BJ (cell line): ENCODE measurements at regions not wholly inside any gene's neighbourhood (a gene's known extent, or its start where the extent isn't known, plus 50 kb on each side); places are given as distances from the start of the nearest gene placed in this dataset.
A peak's percentile ranks its signal among the peaks of the same experiment; 100 is the strongest.

Source experiments
- CTCF ChIA-PET: fragments of 350-600 bp; formaldehyde crosslinking; extraction: SDS; loops from one replicate; lab custom pipeline; 2021; ENCODE audit warnings: antibody characterized with exemption, inconsistent platforms; lab: Yijun Ruan, JAX
- POLR2A ChIA-PET: fragments of 300-600 bp; sonication (Branson Sonifier 250); formaldehyde crosslinking; extraction: SDS; loops from one replicate; lab custom pipeline; 2021; ENCODE audit warnings: antibody characterized with exemption; lab: Charles Lee
- DNase-seq: peaks from one replicate; pipeline ENCODE4 v3.0.0-alpha.2; 2011; ENCODE audit warnings: low read depth
- H3K27me3 ChIP-seq: 2 replicates; pipeline ENCODE4 v1.6.0; 2011; ENCODE audit warnings: low read length; ENCODE audit not compliant: control insufficient read depth, insufficient read depth
- H3K36me3 ChIP-seq: 2 replicates; pipeline ENCODE4 v1.5.1; 2011; ENCODE audit warnings: low read length; ENCODE audit not compliant: control insufficient read depth, insufficient read depth
- H3K4me3 ChIP-seq: 2 replicates; pipeline ENCODE4 v1.5.1; 2011; ENCODE audit warnings: low read depth, mild to moderate bottlenecking, control low read depth, low read length
- TF ChIP-seq, protein P1 (sequence below): IDR thresholded peaks from 2 replicates; pipeline ENCODE4 v1.5.1; 2011; ENCODE audit warnings: low read depth, mild to moderate bottlenecking, control low read depth, inconsistent platforms, low read length, moderate library complexity; ENCODE audit not compliant: insufficient read depth

DNA sequence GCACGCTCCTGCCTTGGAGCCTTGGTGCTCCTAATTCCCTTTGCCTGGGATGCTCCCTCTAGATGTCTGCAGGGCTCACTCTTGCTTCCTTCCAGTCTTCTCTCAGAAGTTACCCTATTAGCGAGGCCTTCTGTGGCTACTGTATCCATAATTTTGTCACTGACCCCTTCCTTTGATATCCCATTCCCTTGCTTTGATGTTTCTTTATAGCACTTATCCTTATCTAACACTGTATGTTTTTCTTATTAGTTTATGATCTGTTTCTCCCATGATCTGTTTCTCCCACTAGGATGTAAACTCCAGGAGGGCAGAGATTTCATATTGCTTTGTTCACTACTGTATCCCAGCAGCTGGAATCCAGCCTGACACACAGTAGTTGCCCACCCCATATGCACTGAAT lies 263.4 kb downstream of the FOXD2 start:
- CTCF ChIA-PET = interaction anchor here (0.9 to 1.4 kb wide), 2 partner anchors 9 kb away, joined by 3 to 5 read pairs; no protein-coding TSS in a partner anchor
- POLR2A ChIA-PET = no interaction called here
- TF ChIP-seq, protein P1, sequence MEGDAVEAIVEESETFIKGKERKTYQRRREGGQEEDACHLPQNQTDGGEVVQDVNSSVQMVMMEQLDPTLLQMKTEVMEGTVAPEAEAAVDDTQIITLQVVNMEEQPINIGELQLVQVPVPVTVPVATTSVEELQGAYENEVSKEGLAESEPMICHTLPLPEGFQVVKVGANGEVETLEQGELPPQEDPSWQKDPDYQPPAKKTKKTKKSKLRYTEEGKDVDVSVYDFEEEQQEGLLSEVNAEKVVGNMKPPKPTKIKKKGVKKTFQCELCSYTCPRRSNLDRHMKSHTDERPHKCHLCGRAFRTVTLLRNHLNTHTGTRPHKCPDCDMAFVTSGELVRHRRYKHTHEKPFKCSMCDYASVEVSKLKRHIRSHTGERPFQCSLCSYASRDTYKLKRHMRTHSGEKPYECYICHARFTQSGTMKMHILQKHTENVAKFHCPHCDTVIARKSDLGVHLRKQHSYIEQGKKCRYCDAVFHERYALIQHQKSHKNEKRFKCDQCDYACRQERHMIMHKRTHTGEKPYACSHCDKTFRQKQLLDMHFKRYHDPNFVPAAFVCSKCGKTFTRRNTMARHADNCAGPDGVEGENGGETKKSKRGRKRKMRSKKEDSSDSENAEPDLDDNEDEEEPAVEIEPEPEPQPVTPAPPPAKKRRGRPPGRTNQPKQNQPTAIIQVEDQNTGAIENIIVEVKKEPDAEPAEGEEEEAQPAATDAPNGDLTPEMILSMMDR = no peak
- DNase-seq = no peak
- H3K36me3 ChIP-seq = no peaks in the 10 kb centered on the region
- H3K4me3 ChIP-seq = no peak overlapping the region
- peaks cover 3% of the 10 kb centered on the region for H3K27me3 ChIP-seq

DNA sequence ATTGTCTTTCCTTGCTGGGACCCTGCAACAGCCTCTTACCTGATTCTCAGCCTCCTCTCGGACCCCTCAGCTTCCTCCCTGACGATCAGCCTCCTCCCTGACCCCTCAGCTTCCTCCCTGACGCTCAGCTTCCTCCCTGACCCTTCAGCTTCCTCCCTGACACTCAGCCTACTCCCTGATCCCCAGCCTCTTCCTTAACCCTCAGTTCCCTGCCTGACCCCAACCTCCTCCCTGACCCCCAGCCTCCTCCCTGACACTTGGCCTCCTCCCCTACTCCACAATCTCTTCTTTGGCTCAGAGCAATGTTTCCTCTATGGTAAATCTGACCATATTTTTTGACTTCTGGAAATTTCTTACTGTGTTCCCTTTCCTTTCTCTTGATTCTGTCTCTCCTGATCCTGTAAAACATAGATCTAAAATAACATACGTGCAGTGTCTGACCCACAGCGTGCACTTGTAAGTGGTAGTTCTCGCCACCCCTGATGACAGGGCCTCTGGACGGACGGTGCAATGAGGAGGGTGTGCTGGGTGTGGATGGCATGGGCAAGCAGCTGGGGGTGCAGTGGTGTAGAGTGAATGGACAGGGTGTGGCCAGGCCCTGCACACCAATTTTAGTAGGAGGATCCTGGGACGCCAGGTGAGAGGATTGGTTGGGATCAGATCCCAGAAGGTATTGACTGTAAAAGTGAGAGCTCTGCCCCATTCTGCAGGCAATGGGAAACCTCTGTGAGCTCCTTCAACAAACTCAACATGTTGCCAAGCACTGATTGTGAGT lies 264.1 kb downstream of the FOXD2 start:
- ChIA-PET CTCF (interaction anchor here (1.4 kb wide), 1 partner anchor 8 kb away, joined by 5 read pairs; no protein-coding TSS in a partner anchor), POLR2A (no interaction called here)
- H3K4me3 ChIP-seq = no peak overlapping the region
- no peaks in the 10 kb centered on the region for H3K36me3 ChIP-seq
- H3K27me3 ChIP-seq = peaks cover 5% of the 10 kb centered on the region
- no peak for DNase-seq
- TF ChIP-seq, protein P1 = no peak

DNA sequence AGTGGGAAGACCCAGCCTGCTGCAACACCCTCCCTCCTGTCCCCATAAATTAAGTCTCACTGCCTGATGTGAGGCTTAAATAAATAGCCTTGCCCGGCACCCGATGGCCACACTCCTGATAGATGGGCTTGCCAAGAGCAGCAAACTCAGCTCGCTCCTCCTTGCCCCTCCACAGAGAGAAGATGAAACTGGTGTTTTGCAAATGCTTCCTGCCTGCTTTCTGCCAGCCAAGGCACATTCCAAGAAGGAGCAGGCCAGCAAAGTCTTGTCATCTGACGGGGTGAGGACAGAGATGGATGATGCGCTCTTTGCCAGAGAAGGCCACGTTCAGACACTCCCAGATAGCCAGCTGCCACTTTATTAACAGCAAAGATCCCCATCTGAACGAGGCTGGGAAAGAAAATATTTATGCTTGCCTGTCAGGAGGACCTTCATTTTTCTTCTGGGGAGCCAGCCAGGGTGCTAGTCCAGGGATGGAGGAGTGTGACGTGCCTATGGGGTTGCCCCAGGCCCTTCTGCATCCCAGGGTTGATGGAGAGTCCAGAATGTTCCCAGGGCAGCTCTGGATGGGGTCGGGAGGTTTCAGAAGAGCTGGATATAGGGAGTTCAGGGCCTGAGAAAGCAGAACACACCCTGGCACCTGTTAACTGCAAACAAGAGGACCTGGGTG lies 265.4 kb downstream of the FOXD2 start:
- Histone ChIP-seq H3K36me3 (no peaks in the 10 kb centered on the region), H3K27me3 (peaks cover 12% of the 10 kb centered on the region), H3K4me3 (no peak overlapping the region)
- TF ChIP-seq, protein P1 = no peak
- ChIA-PET POLR2A (no interaction called here), CTCF (interaction anchor here (0.6 to 16.3 kb wide), 6 partner anchors 14 to 315 kb away, joined by 3 to 167 read pairs (median 4); partner anchors contain the start of gene FOXD2)
- DNase-seq = no peak

DNA sequence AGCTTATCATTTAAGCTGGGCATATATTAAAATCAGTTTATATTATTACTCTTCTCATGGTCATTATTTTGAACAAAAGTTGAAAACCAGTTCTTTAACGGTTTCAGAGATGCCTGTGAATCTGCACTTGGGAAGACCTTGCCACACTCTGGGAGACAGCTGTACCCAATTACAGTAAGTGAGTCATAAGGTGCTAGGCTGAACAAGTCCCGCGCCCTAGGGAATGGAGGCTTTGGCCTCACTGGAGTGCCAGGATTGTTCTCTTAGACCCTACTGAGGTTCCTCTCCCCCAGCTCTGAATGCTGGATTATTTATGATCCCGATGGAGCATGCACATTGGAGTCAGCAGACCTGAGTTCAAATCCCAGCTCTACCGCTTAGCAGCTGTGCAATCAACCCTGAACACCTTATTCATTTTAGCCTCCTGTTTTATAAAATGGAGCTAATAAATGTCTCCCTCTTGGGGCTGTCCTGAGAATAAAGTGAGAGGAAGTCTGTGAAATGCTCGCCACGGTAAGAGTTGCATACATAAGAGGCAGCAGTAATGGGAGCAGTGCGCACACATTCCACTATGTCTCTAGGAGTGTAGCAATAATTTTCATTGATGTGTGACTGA lies 266.2 kb downstream of the FOXD2 start:
- Histone ChIP-seq H3K4me3 (no peak overlapping the region), H3K36me3 (no peaks in the 10 kb centered on the region), H3K27me3 (peaks cover 18% of the 10 kb centered on the region)
- TF ChIP-seq, protein P1 = peak; percentile 14; the same call in 1 of the 2 replicates
- CTCF ChIA-PET = interaction anchor here (1.0 to 16.3 kb wide), 6 partner anchors 22 to 525 kb away, joined by 3 to 167 read pairs (median 4); partner anchors contain the start of gene FOXD2
- peak; percentile 23 for DNase-seq
- POLR2A ChIA-PET = no interaction called here
